ENCODE measurements at regions not wholly inside any gene's neighbourhood (a gene's known extent, or its start where the extent isn't known, plus 50 kb on each side); places are given as distances from the start of the nearest gene placed in this dataset.
A peak's percentile ranks its signal among the peaks of the same experiment; 100 is the strongest.

- H3K36me3 ChIP-seq (ENCODE audit: control insufficient read depth, insufficient read depth, low read length), result no peaks in the 10 kb centered on the region
- intact Hi-C loops (cut with micrococcal nuclease) (no loop called here), in situ Hi-C loops (cut with MboI) (no loop called here)
- H3K79me2 ChIP-seq (ENCODE audit: control insufficient read depth, insufficient read depth, low read length), result no peaks in the 10 kb centered on the region
- H3K9me3 ChIP-seq (replicated peaks; ENCODE audit: control insufficient read depth, insufficient read depth, low read depth, low read length), result no peaks in the 10 kb centered on the region
- peak overlapping the region; percentile 68; the same call in 2 of the 3 replicates for H3K27ac ChIP-seq (ENCODE audit: extremely low read depth, low read depth, low read length)
- ATAC-seq (no peak), DNase-seq (ENCODE audit: extremely low read depth in 1 of 4, low spot score in 3 of 4) (no peak), FAIRE-seq (no peak)
- peaks cover 0 to 25% of the 10 kb centered on the region in 2 experiments; a peak in 2 of 5 replicates for H3K27me3 ChIP-seq (ENCODE audit: control insufficient read depth in 2 of 2, insufficient read depth in 2 of 2, low read length in 2 of 2)
- 45% methylated on average over 15 of the region's 18 CpGs for WGBS (ENCODE audit: insufficient coverage, low coverage, missing lambda C conversion rate)
- POLR2A ChIA-PET, result no interaction called here
- H4K20me1 ChIP-seq (replicated peaks; ENCODE audit: control insufficient read depth, insufficient read depth, low read length), result no peaks in the 10 kb centered on the region
- H3K4me1 ChIP-seq (replicated peaks in 1 of 2; ENCODE audit: control insufficient read depth in 2 of 2, insufficient read depth in 2 of 2, low read length in 2 of 2), result peaks cover 20 to 32% of the 10 kb centered on the region in 2 experiments
- no peak overlapping the region for H3K9ac ChIP-seq (ENCODE audit: insufficient read depth in 1 of 2, low read depth in 2 of 2, low read length in 2 of 2)
- peak overlapping the region; percentile 65 for H2AFZ ChIP-seq (ENCODE audit: low read depth, low read length)
- CTCF ChIA-PET (ENCODE audit: low intra/inter-chr PET ratio), result no interaction called here
- H3K9me1 ChIP-seq (ENCODE audit: control insufficient read depth, insufficient read depth, low read length), result peaks cover 4% of the 10 kb centered on the region
- no TSS peak for BruUV-seq (replicated peaks)
- H3K4me3 ChIP-seq, result no peak overlapping the region
- peak overlapping the region; percentile 7; the same call in 1 of the 2 replicates for H3K4me2 ChIP-seq (ENCODE audit: insufficient read depth, low read length)
- TF ChIP-seq YY1 (IDR thresholded peaks at IDR 0.05; ENCODE audit: borderline replicate concordance in 1 of 3, control insufficient read depth in 1 of 3, extremely low read depth in 1 of 3, insufficient read depth in 3 of 3, insufficient read length in 1 of 3, insufficient replicate concordance in 2 of 3, low read depth in 1 of 3, low read length in 2 of 3), result no peak
- 0 out of 2 replicates have a peak, but pooled peaks have one; percentile 25 for TF ChIP-seq ZNF584 (CRISPR knock-in tag; IDR thresholded peaks at IDR 0.05; ENCODE audit: low read depth)
- TF ChIP-seq MIER1 (IDR thresholded peaks at IDR 0.05; ENCODE audit: low read depth), result no peak
- TF ChIP-seq CHD1 (IDR thresholded peaks at IDR 0.05; ENCODE audit: low read length), result no peak
- TF ChIP-seq, protein P1, sequence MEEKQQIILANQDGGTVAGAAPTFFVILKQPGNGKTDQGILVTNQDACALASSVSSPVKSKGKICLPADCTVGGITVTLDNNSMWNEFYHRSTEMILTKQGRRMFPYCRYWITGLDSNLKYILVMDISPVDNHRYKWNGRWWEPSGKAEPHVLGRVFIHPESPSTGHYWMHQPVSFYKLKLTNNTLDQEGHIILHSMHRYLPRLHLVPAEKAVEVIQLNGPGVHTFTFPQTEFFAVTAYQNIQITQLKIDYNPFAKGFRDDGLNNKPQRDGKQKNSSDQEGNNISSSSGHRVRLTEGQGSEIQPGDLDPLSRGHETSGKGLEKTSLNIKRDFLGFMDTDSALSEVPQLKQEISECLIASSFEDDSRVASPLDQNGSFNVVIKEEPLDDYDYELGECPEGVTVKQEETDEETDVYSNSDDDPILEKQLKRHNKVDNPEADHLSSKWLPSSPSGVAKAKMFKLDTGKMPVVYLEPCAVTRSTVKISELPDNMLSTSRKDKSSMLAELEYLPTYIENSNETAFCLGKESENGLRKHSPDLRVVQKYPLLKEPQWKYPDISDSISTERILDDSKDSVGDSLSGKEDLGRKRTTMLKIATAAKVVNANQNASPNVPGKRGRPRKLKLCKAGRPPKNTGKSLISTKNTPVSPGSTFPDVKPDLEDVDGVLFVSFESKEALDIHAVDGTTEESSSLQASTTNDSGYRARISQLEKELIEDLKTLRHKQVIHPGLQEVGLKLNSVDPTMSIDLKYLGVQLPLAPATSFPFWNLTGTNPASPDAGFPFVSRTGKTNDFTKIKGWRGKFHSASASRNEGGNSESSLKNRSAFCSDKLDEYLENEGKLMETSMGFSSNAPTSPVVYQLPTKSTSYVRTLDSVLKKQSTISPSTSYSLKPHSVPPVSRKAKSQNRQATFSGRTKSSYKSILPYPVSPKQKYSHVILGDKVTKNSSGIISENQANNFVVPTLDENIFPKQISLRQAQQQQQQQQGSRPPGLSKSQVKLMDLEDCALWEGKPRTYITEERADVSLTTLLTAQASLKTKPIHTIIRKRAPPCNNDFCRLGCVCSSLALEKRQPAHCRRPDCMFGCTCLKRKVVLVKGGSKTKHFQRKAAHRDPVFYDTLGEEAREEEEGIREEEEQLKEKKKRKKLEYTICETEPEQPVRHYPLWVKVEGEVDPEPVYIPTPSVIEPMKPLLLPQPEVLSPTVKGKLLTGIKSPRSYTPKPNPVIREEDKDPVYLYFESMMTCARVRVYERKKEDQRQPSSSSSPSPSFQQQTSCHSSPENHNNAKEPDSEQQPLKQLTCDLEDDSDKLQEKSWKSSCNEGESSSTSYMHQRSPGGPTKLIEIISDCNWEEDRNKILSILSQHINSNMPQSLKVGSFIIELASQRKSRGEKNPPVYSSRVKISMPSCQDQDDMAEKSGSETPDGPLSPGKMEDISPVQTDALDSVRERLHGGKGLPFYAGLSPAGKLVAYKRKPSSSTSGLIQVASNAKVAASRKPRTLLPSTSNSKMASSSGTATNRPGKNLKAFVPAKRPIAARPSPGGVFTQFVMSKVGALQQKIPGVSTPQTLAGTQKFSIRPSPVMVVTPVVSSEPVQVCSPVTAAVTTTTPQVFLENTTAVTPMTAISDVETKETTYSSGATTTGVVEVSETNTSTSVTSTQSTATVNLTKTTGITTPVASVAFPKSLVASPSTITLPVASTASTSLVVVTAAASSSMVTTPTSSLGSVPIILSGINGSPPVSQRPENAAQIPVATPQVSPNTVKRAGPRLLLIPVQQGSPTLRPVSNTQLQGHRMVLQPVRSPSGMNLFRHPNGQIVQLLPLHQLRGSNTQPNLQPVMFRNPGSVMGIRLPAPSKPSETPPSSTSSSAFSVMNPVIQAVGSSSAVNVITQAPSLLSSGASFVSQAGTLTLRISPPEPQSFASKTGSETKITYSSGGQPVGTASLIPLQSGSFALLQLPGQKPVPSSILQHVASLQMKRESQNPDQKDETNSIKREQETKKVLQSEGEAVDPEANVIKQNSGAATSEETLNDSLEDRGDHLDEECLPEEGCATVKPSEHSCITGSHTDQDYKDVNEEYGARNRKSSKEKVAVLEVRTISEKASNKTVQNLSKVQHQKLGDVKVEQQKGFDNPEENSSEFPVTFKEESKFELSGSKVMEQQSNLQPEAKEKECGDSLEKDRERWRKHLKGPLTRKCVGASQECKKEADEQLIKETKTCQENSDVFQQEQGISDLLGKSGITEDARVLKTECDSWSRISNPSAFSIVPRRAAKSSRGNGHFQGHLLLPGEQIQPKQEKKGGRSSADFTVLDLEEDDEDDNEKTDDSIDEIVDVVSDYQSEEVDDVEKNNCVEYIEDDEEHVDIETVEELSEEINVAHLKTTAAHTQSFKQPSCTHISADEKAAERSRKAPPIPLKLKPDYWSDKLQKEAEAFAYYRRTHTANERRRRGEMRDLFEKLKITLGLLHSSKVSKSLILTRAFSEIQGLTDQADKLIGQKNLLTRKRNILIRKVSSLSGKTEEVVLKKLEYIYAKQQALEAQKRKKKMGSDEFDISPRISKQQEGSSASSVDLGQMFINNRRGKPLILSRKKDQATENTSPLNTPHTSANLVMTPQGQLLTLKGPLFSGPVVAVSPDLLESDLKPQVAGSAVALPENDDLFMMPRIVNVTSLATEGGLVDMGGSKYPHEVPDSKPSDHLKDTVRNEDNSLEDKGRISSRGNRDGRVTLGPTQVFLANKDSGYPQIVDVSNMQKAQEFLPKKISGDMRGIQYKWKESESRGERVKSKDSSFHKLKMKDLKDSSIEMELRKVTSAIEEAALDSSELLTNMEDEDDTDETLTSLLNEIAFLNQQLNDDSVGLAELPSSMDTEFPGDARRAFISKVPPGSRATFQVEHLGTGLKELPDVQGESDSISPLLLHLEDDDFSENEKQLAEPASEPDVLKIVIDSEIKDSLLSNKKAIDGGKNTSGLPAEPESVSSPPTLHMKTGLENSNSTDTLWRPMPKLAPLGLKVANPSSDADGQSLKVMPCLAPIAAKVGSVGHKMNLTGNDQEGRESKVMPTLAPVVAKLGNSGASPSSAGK (IDR thresholded peaks at IDR 0.05), result peak; percentile 40; the same call in 1 of the 2 replicates
- TF ChIP-seq TCF7L2 (IDR thresholded peaks at IDR 0.05; ENCODE audit: low read depth, low read length), result no peak
These were observed 122.8 kb upstream of the HS6ST1 start for GRCh38 chr2:128441341-128442052.
